ENCODE measurements at regions not wholly inside any gene's neighbourhood (a gene's known extent, or its start where the extent isn't known, plus 50 kb on each side); places are given as distances from the start of the nearest gene placed in this dataset.

GRCh38 chr4:125837493-125838201, 522.9 kb downstream of the FAT4 start:
- TF ChIP-seq POLR2A (IDR thresholded peaks at IDR 0.05; ENCODE audit: low read depth, low read length) (no peak), POLR2AphosphoS5 (IDR thresholded peaks at IDR 0.05; ENCODE audit: low read depth, low read length) (no peak), SPI1 (IDR thresholded peaks at IDR 0.05; ENCODE audit: low read depth, low read length) (no peak), TAF1 (IDR thresholded peaks at IDR 0.05; ENCODE audit: low read depth, low read length) (no peak)
